ENCODE measurements at regions not wholly inside any gene's neighbourhood (a gene's known extent, or its start where the extent isn't known, plus 50 kb on each side); places are given as distances from the start of the nearest gene placed in this dataset.

DNA sequence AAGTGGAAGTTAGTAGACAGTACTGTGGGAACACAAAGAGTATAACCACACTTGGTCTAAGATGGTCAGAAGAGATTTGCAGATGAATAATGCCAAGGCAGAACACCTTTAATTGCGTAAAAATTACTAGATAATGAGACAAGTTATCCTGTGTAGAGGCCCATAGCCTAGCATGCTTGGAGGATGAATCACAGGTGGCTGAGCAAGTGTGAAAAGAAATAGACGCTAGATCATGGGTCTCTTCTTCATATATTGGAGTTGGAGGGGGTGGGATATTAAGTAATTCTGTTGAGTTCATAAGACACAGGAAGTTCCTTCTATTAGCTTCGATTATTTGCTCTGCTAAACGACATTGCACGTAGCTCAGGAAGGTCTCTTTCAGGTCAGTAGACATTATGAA is 454.3 kb upstream of the LMO3 start:
- no peak overlapping the region for H3K4me2 ChIP-seq (ENCODE audit: low read length)
- H3K36me3 ChIP-seq (ENCODE audit: insufficient read depth, low read length) = no peaks in the 10 kb centered on the region
- H3F3A ChIP-seq (ENCODE audit: insufficient read depth, low read length, poor library complexity, severe bottlenecking) = no peaks in the 10 kb centered on the region
- H4K20me1 ChIP-seq (ENCODE audit: insufficient read depth) = no peaks in the 10 kb centered on the region
- no peak overlapping the region for H3K9ac ChIP-seq (ENCODE audit: low read length)
- no peak overlapping the region for H3K27ac ChIP-seq (ENCODE audit: low read length)
- H3K9me2 ChIP-seq (ENCODE audit: insufficient read depth, low read length) = no peaks in the 10 kb centered on the region
- no peaks in the 10 kb centered on the region for H3K27me3 ChIP-seq (ENCODE audit: insufficient read depth, low read depth, low read length)
- no peak overlapping the region for H2AFZ ChIP-seq (ENCODE audit: low read depth, low read length)
- H3K9me3 ChIP-seq (ENCODE audit: low read length) = no peaks in the 10 kb centered on the region
- no peaks in the 10 kb centered on the region for H3K79me2 ChIP-seq (replicated peaks; ENCODE audit: insufficient read depth, low read length)
- TF ChIP-seq EP300 (conservative IDR thresholded peaks at IDR 0.05; ENCODE audit: poor library complexity, severe bottlenecking) = no peak
- TF ChIP-seq, protein P1, sequence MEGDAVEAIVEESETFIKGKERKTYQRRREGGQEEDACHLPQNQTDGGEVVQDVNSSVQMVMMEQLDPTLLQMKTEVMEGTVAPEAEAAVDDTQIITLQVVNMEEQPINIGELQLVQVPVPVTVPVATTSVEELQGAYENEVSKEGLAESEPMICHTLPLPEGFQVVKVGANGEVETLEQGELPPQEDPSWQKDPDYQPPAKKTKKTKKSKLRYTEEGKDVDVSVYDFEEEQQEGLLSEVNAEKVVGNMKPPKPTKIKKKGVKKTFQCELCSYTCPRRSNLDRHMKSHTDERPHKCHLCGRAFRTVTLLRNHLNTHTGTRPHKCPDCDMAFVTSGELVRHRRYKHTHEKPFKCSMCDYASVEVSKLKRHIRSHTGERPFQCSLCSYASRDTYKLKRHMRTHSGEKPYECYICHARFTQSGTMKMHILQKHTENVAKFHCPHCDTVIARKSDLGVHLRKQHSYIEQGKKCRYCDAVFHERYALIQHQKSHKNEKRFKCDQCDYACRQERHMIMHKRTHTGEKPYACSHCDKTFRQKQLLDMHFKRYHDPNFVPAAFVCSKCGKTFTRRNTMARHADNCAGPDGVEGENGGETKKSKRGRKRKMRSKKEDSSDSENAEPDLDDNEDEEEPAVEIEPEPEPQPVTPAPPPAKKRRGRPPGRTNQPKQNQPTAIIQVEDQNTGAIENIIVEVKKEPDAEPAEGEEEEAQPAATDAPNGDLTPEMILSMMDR (IDR thresholded peaks at IDR 0.05; ENCODE audit: poor library complexity, severe bottlenecking) = no peak
- TF ChIP-seq RAD21 (conservative IDR thresholded peaks at IDR 0.05) = no peak
- TF ChIP-seq EZH2 (IDR thresholded peaks at IDR 0.05; ENCODE audit: borderline replicate concordance, insufficient read depth, low read length, poor library complexity, severe bottlenecking) = no peak
- TF ChIP-seq TAF1 (IDR thresholded peaks at IDR 0.05; ENCODE audit: low read depth) = no peak
- no peak for TF ChIP-seq MXI1 (conservative IDR thresholded peaks at IDR 0.05; ENCODE audit: poor library complexity, severe bottlenecking)
- TF ChIP-seq POLR2AphosphoS5 (IDR thresholded peaks at IDR 0.05) = no peak
- no peak for TF ChIP-seq SMC3 (conservative IDR thresholded peaks at IDR 0.05; ENCODE audit: poor library complexity)
- TF ChIP-seq, protein P2, sequence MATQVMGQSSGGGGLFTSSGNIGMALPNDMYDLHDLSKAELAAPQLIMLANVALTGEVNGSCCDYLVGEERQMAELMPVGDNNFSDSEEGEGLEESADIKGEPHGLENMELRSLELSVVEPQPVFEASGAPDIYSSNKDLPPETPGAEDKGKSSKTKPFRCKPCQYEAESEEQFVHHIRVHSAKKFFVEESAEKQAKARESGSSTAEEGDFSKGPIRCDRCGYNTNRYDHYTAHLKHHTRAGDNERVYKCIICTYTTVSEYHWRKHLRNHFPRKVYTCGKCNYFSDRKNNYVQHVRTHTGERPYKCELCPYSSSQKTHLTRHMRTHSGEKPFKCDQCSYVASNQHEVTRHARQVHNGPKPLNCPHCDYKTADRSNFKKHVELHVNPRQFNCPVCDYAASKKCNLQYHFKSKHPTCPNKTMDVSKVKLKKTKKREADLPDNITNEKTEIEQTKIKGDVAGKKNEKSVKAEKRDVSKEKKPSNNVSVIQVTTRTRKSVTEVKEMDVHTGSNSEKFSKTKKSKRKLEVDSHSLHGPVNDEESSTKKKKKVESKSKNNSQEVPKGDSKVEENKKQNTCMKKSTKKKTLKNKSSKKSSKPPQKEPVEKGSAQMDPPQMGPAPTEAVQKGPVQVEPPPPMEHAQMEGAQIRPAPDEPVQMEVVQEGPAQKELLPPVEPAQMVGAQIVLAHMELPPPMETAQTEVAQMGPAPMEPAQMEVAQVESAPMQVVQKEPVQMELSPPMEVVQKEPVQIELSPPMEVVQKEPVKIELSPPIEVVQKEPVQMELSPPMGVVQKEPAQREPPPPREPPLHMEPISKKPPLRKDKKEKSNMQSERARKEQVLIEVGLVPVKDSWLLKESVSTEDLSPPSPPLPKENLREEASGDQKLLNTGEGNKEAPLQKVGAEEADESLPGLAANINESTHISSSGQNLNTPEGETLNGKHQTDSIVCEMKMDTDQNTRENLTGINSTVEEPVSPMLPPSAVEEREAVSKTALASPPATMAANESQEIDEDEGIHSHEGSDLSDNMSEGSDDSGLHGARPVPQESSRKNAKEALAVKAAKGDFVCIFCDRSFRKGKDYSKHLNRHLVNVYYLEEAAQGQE (IDR thresholded peaks at IDR 0.05; ENCODE audit: borderline replicate concordance) = no peak
- no peak overlapping the region for H3K4me3 ChIP-seq (ENCODE audit: low read length)

DNA sequence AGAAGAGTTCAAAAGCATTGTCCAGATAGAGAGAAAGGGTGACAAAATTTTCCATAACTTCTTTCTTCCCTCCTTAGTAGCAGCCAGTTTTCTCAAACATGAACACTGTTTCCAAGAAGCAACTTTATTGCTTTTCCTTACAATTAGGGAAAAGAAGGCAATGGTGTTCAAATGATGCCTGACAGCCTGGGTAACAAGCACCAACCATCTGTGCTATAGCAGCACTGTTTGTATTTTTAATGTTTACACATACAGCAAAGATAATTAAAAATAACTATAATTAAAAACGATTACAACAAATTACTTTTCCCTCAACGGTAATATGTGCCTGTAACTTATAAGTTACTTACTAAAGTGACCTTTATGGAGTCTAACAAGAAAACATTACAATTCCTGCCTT is 450.6 kb upstream of the LMO3 start:
- Histone ChIP-seq H3K4me2 (ENCODE audit: low read length) (no peak overlapping the region), H3K4me3 (ENCODE audit: low read length) (no peak overlapping the region), H3K9me2 (ENCODE audit: insufficient read depth, low read length) (no peaks in the 10 kb centered on the region), H3K27me3 (ENCODE audit: insufficient read depth, low read depth, low read length) (no peaks in the 10 kb centered on the region), H3K9ac (ENCODE audit: low read length) (no peak overlapping the region), H3K79me2 (replicated peaks; ENCODE audit: insufficient read depth, low read length) (no peaks in the 10 kb centered on the region), H3K9me3 (ENCODE audit: low read length) (no peaks in the 10 kb centered on the region), H3K27ac (ENCODE audit: low read length) (no peak overlapping the region), H4K20me1 (ENCODE audit: insufficient read depth) (no peaks in the 10 kb centered on the region), H2AFZ (ENCODE audit: low read depth, low read length) (no peak overlapping the region), H3F3A (ENCODE audit: insufficient read depth, low read length, poor library complexity, severe bottlenecking) (no peaks in the 10 kb centered on the region), H3K36me3 (ENCODE audit: insufficient read depth, low read length) (no peaks in the 10 kb centered on the region)
- no peak for TF ChIP-seq MXI1 (conservative IDR thresholded peaks at IDR 0.05; ENCODE audit: poor library complexity, severe bottlenecking)
- TF ChIP-seq SMC3 (conservative IDR thresholded peaks at IDR 0.05; ENCODE audit: poor library complexity) = no peak
- no peak for TF ChIP-seq TAF1 (IDR thresholded peaks at IDR 0.05; ENCODE audit: low read depth)
- TF ChIP-seq RAD21 (conservative IDR thresholded peaks at IDR 0.05) = no peak
- no peak for TF ChIP-seq EZH2 (IDR thresholded peaks at IDR 0.05; ENCODE audit: borderline replicate concordance, insufficient read depth, low read length, poor library complexity, severe bottlenecking)
- TF ChIP-seq EP300 (conservative IDR thresholded peaks at IDR 0.05; ENCODE audit: poor library complexity, severe bottlenecking) = no peak
- TF ChIP-seq POLR2AphosphoS5 (IDR thresholded peaks at IDR 0.05) = no peak
- TF ChIP-seq, protein P2 (IDR thresholded peaks at IDR 0.05; ENCODE audit: borderline replicate concordance) = no peak

Measured in neural cell (in vitro differentiated cells).